Spleen (tissue), 4 donors: ENCODE measurements at regions not wholly inside any gene's neighbourhood (a gene's known extent, or its start where the extent isn't known, plus 50 kb on each side); places are given as distances from the start of the nearest gene placed in this dataset.

Experiments used
- small RNA-seq, 4 donors: library from RNA; depleted of rRNA; stranded (forward); fragments of <200 nt; gene quantifications; one replicate each; pipeline ENCODE3, GENCODE V24; 2016

Small RNAs in the stretch of these regions (small RNA-seq; reads per million reads assigned to genes)
- gene RF00003, result 0.17 to 0.76 (median 0.40) reads per million in 4 donors
